ENCODE measurements at regions not wholly inside any gene's neighbourhood (a gene's known extent, or its start where the extent isn't known, plus 50 kb on each side); places are given as distances from the start of the nearest gene placed in this dataset.

GRCh38 chr14:51518280-51518679, 133.4 kb upstream of the FRMD6 start:
- DNase-seq: no peak

GRCh38 chr14:51518711-51519110, 133.0 kb upstream of the FRMD6 start:
- DNase-seq: no peak

- no peak for DNase-seq
Measured at GRCh38 chr14:51520087-51520486, 131.6 kb upstream of the FRMD6 start.

- DNase-seq: no peak
Measured at GRCh38 chr14:51521764-51522163, 129.9 kb upstream of the FRMD6 start.

GRCh38 chr14:51523243-51523642, 128.5 kb upstream of the FRMD6 start:
- no peak for DNase-seq

GRCh38 chr14:51525739-51526138, 126.0 kb upstream of the FRMD6 start:
- no peak for DNase-seq

GRCh38 chr14:51527073-51527472, 124.6 kb upstream of the FRMD6 start:
- no peak for DNase-seq

- DNase-seq: no peak
Measured at GRCh38 chr14:51529736-51530135, 122.0 kb upstream of the FRMD6 start.

- no peak for DNase-seq
Measured at GRCh38 chr14:51533160-51533559, 118.5 kb upstream of the FRMD6 start.

GRCh38 chr14:51533872-51534553, 117.7 kb upstream of the FRMD6 start:
- no peak for DNase-seq

- DNase-seq: no peak
Measured at GRCh38 chr14:51534610-51535011, 117.1 kb upstream of the FRMD6 start.

- DNase-seq: no peak
Measured at GRCh38 chr14:51535443-51536044, 116.2 kb upstream of the FRMD6 start.

- no peak for DNase-seq
Measured at GRCh38 chr14:51538973-51539372, 112.7 kb upstream of the FRMD6 start.

- no peak for DNase-seq
Measured at GRCh38 chr14:51539571-51540037, 112.1 kb upstream of the FRMD6 start.

GRCh38 chr14:51540364-51540763, 111.3 kb upstream of the FRMD6 start:
- no peak for DNase-seq

GRCh38 chr14:51544471-51544870, 107.2 kb upstream of the FRMD6 start:
- DNase-seq: no peak

- no peak for DNase-seq
Measured at GRCh38 chr14:51544901-51545300, 106.8 kb upstream of the FRMD6 start.

GRCh38 chr14:51545396-51545795, 106.3 kb upstream of the FRMD6 start:
- DNase-seq: no peak

GRCh38 chr14:51546099-51546498, 105.6 kb upstream of the FRMD6 start:
- DNase-seq: no peak

GRCh38 chr14:51546603-51547258, 105.0 kb upstream of the FRMD6 start:
- DNase-seq: no peak

- no peak for DNase-seq
Measured at GRCh38 chr14:51547260-51547659, 104.5 kb upstream of the FRMD6 start.

- no peak for DNase-seq
Measured at GRCh38 chr14:51547701-51548100, 104.0 kb upstream of the FRMD6 start.

- no peak for DNase-seq
Measured at GRCh38 chr14:51548187-51548586, 103.5 kb upstream of the FRMD6 start.

GRCh38 chr14:51550636-51551035, 101.1 kb upstream of the FRMD6 start:
- DNase-seq: no peak

Measured in hematopoietic multipotent progenitor cell treated with erythropoietin and hydrocortisone succinate and interleukin-3 and kit ligand, for 8 days (in vitro differentiated cells).